ENCODE measurements at regions not wholly inside any gene's neighbourhood (a gene's known extent, or its start where the extent isn't known, plus 50 kb on each side); places are given as distances from the start of the nearest gene placed in this dataset.
"Not testable (repeated sequence)": the region's sequence is repeated elsewhere in the genome, so short reads cannot be mapped to it uniquely, and the experiment has no call there.

DNA sequence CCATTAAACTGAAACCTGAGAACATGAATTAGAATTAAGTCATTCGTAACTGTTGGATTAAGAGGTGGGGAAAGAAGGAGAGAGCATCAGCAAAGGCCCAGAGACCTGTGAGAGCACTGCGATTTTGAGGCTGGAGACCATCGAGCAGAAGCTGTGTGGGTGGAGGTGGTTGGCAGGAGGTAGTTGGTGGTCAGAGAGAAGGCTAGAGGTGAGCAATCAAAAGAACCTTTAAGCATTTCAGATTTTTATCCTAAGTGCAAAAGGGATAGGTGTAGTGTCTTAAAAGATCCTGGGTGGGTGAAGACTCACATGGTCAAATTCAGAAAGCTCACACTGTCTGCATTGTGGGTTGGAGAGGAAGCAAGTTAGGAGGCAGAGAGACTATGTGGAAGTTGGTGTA, 65.1 kb upstream of the TEX264 start:
- ATAC-seq (no peak), DNase-seq (no peak)
- H3K9me3 ChIP-seq = no peaks in the 10 kb centered on the region
- H3K4me3 ChIP-seq = no peak overlapping the region
- TF ChIP-seq, protein P1, sequence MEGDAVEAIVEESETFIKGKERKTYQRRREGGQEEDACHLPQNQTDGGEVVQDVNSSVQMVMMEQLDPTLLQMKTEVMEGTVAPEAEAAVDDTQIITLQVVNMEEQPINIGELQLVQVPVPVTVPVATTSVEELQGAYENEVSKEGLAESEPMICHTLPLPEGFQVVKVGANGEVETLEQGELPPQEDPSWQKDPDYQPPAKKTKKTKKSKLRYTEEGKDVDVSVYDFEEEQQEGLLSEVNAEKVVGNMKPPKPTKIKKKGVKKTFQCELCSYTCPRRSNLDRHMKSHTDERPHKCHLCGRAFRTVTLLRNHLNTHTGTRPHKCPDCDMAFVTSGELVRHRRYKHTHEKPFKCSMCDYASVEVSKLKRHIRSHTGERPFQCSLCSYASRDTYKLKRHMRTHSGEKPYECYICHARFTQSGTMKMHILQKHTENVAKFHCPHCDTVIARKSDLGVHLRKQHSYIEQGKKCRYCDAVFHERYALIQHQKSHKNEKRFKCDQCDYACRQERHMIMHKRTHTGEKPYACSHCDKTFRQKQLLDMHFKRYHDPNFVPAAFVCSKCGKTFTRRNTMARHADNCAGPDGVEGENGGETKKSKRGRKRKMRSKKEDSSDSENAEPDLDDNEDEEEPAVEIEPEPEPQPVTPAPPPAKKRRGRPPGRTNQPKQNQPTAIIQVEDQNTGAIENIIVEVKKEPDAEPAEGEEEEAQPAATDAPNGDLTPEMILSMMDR (IDR thresholded peaks at IDR 0.05) = no peak
- no peak for TF ChIP-seq POLR2A (IDR thresholded peaks at IDR 0.05)
- H3K36me3 ChIP-seq = no peaks in the 10 kb centered on the region
- no peak overlapping the region for H3K27ac ChIP-seq
- no peaks in the 10 kb centered on the region for H3K27me3 ChIP-seq
- intact Hi-C loops (cut with DNase I) = no loop called here
- H3K4me1 ChIP-seq = peaks cover 0 to 10% (median 2%) of the 10 kb centered on the region in 4 donors
- WGBS (ENCODE audit: insufficient coverage, low coverage, low lambda C conversion rate, missing lambda C conversion rate) = 79% methylated on average over 3 of the region's 3 CpGs

GRCh38 chr3:51606871-51607270, 64.2 kb upstream of the TEX264 start:
- H3K4me3 ChIP-seq; intact Hi-C loops (cut with DNase I); H3K9me3 ChIP-seq; ATAC-seq; H3K27ac ChIP-seq; H3K36me3 ChIP-seq; DNase-seq; H3K27me3 ChIP-seq: not testable (repeated sequence)
- peaks cover 0 to 11% (median 2%) of the 10 kb centered on the region in 4 donors for H3K4me1 ChIP-seq
- 65% methylated on average over 2 of the region's 4 CpGs for WGBS (ENCODE audit: insufficient coverage, low coverage, low lambda C conversion rate, missing lambda C conversion rate)

GRCh38 chr3:51607591-51608325, 63.3 kb upstream of the TEX264 start:
- H3K27ac ChIP-seq; H3K36me3 ChIP-seq; DNase-seq; H3K27me3 ChIP-seq; intact Hi-C loops (cut with DNase I); ATAC-seq; H3K4me3 ChIP-seq; H3K9me3 ChIP-seq: not testable (repeated sequence)
- H3K4me1 ChIP-seq = peaks cover 0 to 20% (median 2%) of the 10 kb centered on the region in 4 donors
- WGBS (ENCODE audit: insufficient coverage, low coverage, low lambda C conversion rate, missing lambda C conversion rate) = 93% methylated on average over 7 of the region's 57 CpGs

DNA sequence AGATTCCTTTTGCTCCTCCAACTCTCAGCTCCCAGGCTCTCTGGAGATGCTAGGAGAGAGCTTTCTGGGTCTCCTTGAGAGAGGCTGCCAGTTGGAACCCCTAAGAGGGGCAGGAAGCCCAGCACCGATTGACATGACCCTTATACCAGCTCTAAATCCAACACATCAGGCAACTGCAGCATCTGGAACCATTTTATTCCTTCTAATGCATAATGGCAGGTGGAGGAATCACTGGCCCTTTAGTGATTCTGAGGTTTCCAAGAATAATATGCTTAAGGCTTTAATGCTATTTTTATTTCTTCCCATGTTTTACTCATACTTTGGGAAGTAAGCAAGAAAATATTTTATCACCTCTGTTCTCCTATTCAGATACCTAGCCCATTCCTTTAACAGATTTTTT, 60.3 kb upstream of the TEX264 start:
- Histone ChIP-seq H3K4me1 (peaks cover 0 to 12% (median 0%) of the 10 kb centered on the region in 4 donors), H3K36me3 (no peaks in the 10 kb centered on the region), H3K27me3 (no peaks in the 10 kb centered on the region), H3K9me3 (no peaks in the 10 kb centered on the region), H3K27ac (no peak overlapping the region), H3K4me3 (no peak overlapping the region)
- 100% methylated on average over 1 of the region's 1 CpG for WGBS (ENCODE audit: insufficient coverage, low coverage, low lambda C conversion rate, missing lambda C conversion rate)
- no peak for DNase-seq
- no peak for ATAC-seq
- intact Hi-C loops (cut with DNase I) = no loop called here
- TF ChIP-seq, protein P1 (IDR thresholded peaks at IDR 0.05) = no peak
- no peak for TF ChIP-seq POLR2A (IDR thresholded peaks at IDR 0.05)

DNA sequence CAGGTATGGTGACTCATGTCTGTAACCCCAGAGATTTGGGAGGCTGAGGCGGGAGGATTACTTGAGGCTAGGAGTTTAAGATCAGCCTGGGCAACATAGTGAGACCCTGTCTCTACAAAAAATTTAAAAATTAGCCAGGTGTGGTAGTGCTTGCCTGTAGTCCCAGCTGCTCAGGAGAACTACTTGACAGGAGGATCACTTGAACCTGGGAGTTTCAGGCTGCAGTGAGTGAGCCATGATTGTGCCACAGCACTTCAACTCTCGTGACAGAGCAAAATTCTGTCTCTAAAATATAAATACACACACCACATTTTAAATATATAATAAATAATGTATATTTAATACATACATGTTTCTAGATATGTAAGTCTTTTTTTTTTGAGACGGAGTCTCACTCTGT, 53.5 kb upstream of the TEX264 start:
- H3K27ac ChIP-seq = peak overlapping the region in 2 of 3 donors; percentile 51 to 86
- no peaks in the 10 kb centered on the region for H3K36me3 ChIP-seq
- no peak overlapping the region for H3K4me3 ChIP-seq
- H3K27me3 ChIP-seq = no peaks in the 10 kb centered on the region
- no peak for TF ChIP-seq POLR2A (IDR thresholded peaks at IDR 0.05)
- TF ChIP-seq, protein P1 (IDR thresholded peaks at IDR 0.05) = no peak
- DNase-seq (no peak), ATAC-seq (no peak)
- intact Hi-C loops (cut with DNase I) = no loop called here
- H3K9me3 ChIP-seq = no peaks in the 10 kb centered on the region
- WGBS (ENCODE audit: insufficient coverage, low coverage, low lambda C conversion rate, missing lambda C conversion rate) = 83% methylated on average over 3 of the region's 3 CpGs
- peaks cover 0 to 70% (median 21%) of the 10 kb centered on the region in 4 donors for H3K4me1 ChIP-seq

GRCh38 chr3:51618038-51618437, 53.0 kb upstream of the TEX264 start:
- DNase-seq; ATAC-seq; H3K9me3 ChIP-seq; H3K4me3 ChIP-seq; intact Hi-C loops (cut with DNase I); H3K36me3 ChIP-seq; H3K27me3 ChIP-seq: not testable (repeated sequence)
- Histone ChIP-seq H3K4me1 (peaks cover 0 to 71% (median 23%) of the 10 kb centered on the region in 4 donors), H3K27ac (peak overlapping the region in 2 of 3 donors; percentile 73 to 86)
- 80% methylated on average over 8 of the region's 8 CpGs for WGBS (ENCODE audit: insufficient coverage, low coverage, low lambda C conversion rate, missing lambda C conversion rate)
